H1 (cell line): ENCODE measurements at regions not wholly inside any gene's neighbourhood (a gene's known extent, or its start where the extent isn't known, plus 50 kb on each side); places are given as distances from the start of the nearest gene placed in this dataset.

ENCODE experiments used
- CTCF ChIA-PET: fragments of 300-600 bp; sonication (Branson Sonifier 250); formaldehyde crosslinking; loops from one replicate; lab custom pipeline; 2021; ENCODE audit not compliant: partially characterized antibody; lab: Charles Lee
- POLR2A ChIA-PET: fragments of 300-600 bp; sonication (Branson Sonifier 250); formaldehyde crosslinking; loops from one replicate; lab custom pipeline; 2021; ENCODE audit warnings: inconsistent platforms; ENCODE audit not compliant: partially characterized antibody; lab: Charles Lee
- DNase-seq, 2 experiments: peaks; one replicate each; pipeline versions ENCODE4 v3.0.0 to v3.0.0-alpha.2; 2010 to 2022; ENCODE audit warnings: low spot score in 2 of 2, low read depth in 1 of 2, mixed read lengths in 1 of 2
- FAIRE-seq: peaks from 2 replicates; lab custom pipeline; 2011; peaks lifted over from hg19 to GRCh38; lab: Jason Lieb, UNC
- H2AFZ ChIP-seq: 2 replicates; pipeline ENCODE4 v1.8.1; 2012; ENCODE audit warnings: low read length, inconsistent platforms
- H2AK5ac ChIP-seq: 2 replicates; pipeline ENCODE4 v1.6.1; 2013; ENCODE audit warnings: low read depth, low read length
- H2BK120ac ChIP-seq: replicated peaks from 2 replicates; pipeline ENCODE3; 2013; ENCODE audit warnings: low read depth, low read length, inconsistent platforms
- H2BK12ac ChIP-seq: 2 replicates; pipeline ENCODE4 v1.6.1; 2013; ENCODE audit warnings: low read depth, low read length
- H2BK15ac ChIP-seq: 2 replicates; pipeline ENCODE4 v1.6.1; 2013; ENCODE audit warnings: low read length
- H2BK20ac ChIP-seq: 2 replicates; pipeline ENCODE4 v1.6.1; 2013; ENCODE audit warnings: low read length
- H2BK5ac ChIP-seq: 2 replicates; pipeline ENCODE4 v1.6.1; 2013; ENCODE audit warnings: low read depth, low read length
- H3K14ac ChIP-seq: 2 replicates; pipeline ENCODE4 v1.6.1; 2013; ENCODE audit warnings: inconsistent platforms; ENCODE audit not compliant: insufficient read length
- H3K18ac ChIP-seq: 2 replicates; pipeline ENCODE4 v1.6.1; 2013; ENCODE audit warnings: low read length; ENCODE audit errors: extremely low read depth
- H3K23ac ChIP-seq: 2 replicates; pipeline ENCODE4 v1.6.1; 2013; ENCODE audit warnings: inconsistent platforms; ENCODE audit not compliant: insufficient read length
- H3K23me2 ChIP-seq: 2 replicates; pipeline ENCODE4 v1.6.1; 2013; ENCODE audit warnings: low read depth, low read length
- H3K27ac ChIP-seq: 2 replicates; pipeline ENCODE4 v1.6.1; 2011; ENCODE audit warnings: low read depth, low read length, inconsistent platforms
- H3K27me3 ChIP-seq, 4 experiments: replicated peaks in 1 of 4; 1 replicate in 1 of 4; 2 replicates in 3 of 4; pipeline versions ENCODE4 v1.6.1 to v1.8.1; 2011 to 2013; ENCODE audit warnings: low read length in 3 of 4, mild to moderate bottlenecking in 3 of 4, inconsistent platforms in 2 of 4, mixed read lengths in 2 of 4, moderate library complexity in 1 of 4; ENCODE audit not compliant: control insufficient read depth in 3 of 4, insufficient read depth in 3 of 4; ENCODE audit errors: extremely low read depth in 1 of 4
- H3K36me3 ChIP-seq, 4 experiments: 2 replicates each; pipeline versions ENCODE4 v1.6.1 to v1.8.1; 2011 to 2013; ENCODE audit warnings: mild to moderate bottlenecking in 4 of 4, low read length in 3 of 4, moderate library complexity in 2 of 4, control low read depth in 1 of 4, inconsistent platforms in 1 of 4; ENCODE audit not compliant: insufficient read depth in 4 of 4, control insufficient read depth in 2 of 4
- H3K4ac ChIP-seq: replicated peaks from 2 replicates; pipeline ENCODE3; 2013; ENCODE audit warnings: low read length, low read depth, mixed read lengths, inconsistent platforms; ENCODE audit not compliant: insufficient read length
- H3K4me1 ChIP-seq, 4 experiments: replicated peaks in 1 of 4; 1 replicate in 1 of 4; 2 replicates in 3 of 4; pipeline versions ENCODE4 v1.6.1 to v1.8.1; 2011 to 2013; ENCODE audit warnings: low read length in 3 of 4, inconsistent platforms in 2 of 4, mixed read lengths in 1 of 4; ENCODE audit not compliant: insufficient read depth in 4 of 4, control insufficient read depth in 3 of 4
- H3K4me2 ChIP-seq, 2 experiments: 2 replicates each; pipeline versions ENCODE4 v1.6.1 to v1.8.1; 2011 to 2013; ENCODE audit warnings: low read depth in 2 of 2, low read length in 2 of 2, control low read depth in 1 of 2, inconsistent platforms in 1 of 2, mild to moderate bottlenecking in 1 of 2; ENCODE audit not compliant: insufficient read depth in 1 of 2
- H3K4me3 ChIP-seq, 4 experiments: fragments of 200-600, 300-600 bp in 1 of 4; sonication (generic), shearing (Covaris generic), sonication (Bioruptor Twin) in 1 of 4; 2 replicates each; pipeline versions ENCODE4 v1.5.1 to v1.8.1; 2011 to 2016; ENCODE audit warnings: low read length in 4 of 4, low read depth in 3 of 4, control low read depth in 2 of 4, inconsistent platforms in 2 of 4, mild to moderate bottlenecking in 2 of 4, mixed read lengths in 1 of 4, moderate library complexity in 1 of 4; ENCODE audit not compliant: insufficient read depth in 2 of 4; ENCODE audit errors: extremely low read depth in 1 of 4
- H3K56ac ChIP-seq: replicated peaks from 2 replicates; pipeline ENCODE3; 2013; ENCODE audit warnings: low read depth, mild to moderate bottlenecking, mixed read lengths, low read length, inconsistent platforms; ENCODE audit not compliant: insufficient read length
- H3K79me1 ChIP-seq: 2 replicates; pipeline ENCODE4 v1.6.1; 2013; ENCODE audit warnings: low read depth, low read length, control low read depth
- H3K79me2 ChIP-seq, 2 experiments: 2 replicates each; pipeline versions ENCODE4 v1.6.1 to v1.8.1; 2012 to 2013; ENCODE audit warnings: low read length in 2 of 2, mild to moderate bottlenecking in 2 of 2, inconsistent platforms in 1 of 2; ENCODE audit not compliant: insufficient read depth in 2 of 2, control insufficient read depth in 1 of 2
- H3K9ac ChIP-seq, 4 experiments: replicated peaks in 1 of 4; 1 replicate in 1 of 4; 2 replicates in 3 of 4; pipeline versions ENCODE4 v1.6.1 to v1.8.1; 2011 to 2013; ENCODE audit warnings: low read depth in 3 of 4, low read length in 3 of 4, control low read depth in 2 of 4, mild to moderate bottlenecking in 2 of 4, moderate library complexity in 2 of 4, inconsistent platforms in 1 of 4; ENCODE audit errors: extremely low read depth in 1 of 4
- H3K9me3 ChIP-seq, 2 experiments: 2 replicates each; pipeline versions ENCODE4 v1.6.1 to v1.8.1; 2012 to 2013; ENCODE audit warnings: mild to moderate bottlenecking in 2 of 2, moderate library complexity in 2 of 2, control low read depth in 1 of 2, inconsistent platforms in 1 of 2, low read depth in 1 of 2, low read length in 1 of 2, mixed read lengths in 1 of 2; ENCODE audit not compliant: insufficient read depth in 2 of 2
- H4K20me1 ChIP-seq, 2 experiments: replicated peaks in 1 of 2; 2 replicates each; pipeline versions ENCODE3 to v1.8.1; 2011 to 2013; ENCODE audit warnings: inconsistent platforms in 2 of 2, low read length in 2 of 2, mild to moderate bottlenecking in 1 of 2; ENCODE audit not compliant: insufficient read depth in 2 of 2, control insufficient read depth in 1 of 2
- H4K5ac ChIP-seq: 2 replicates; pipeline ENCODE4 v1.6.1; 2013; ENCODE audit warnings: low read length, low read depth, mixed read lengths, inconsistent platforms; ENCODE audit not compliant: insufficient read length
- H4K8ac ChIP-seq: 2 replicates; pipeline ENCODE4 v1.8.0; 2013; ENCODE audit warnings: mild to moderate bottlenecking, moderate library complexity, low read length, inconsistent platforms; ENCODE audit not compliant: insufficient read depth; ENCODE audit errors: extremely low read depth
- H4K91ac ChIP-seq: replicated peaks from 2 replicates; pipeline ENCODE3; 2013; ENCODE audit warnings: low read length, mixed read lengths, inconsistent platforms; ENCODE audit not compliant: insufficient read length
- BCL11A ChIP-seq, 2 experiments: IDR thresholded peaks; one replicate each; pipeline ENCODE4 v1.6.1; 2011; ENCODE audit warnings: low read depth in 2 of 2, low read length in 2 of 2, mild to moderate bottlenecking in 2 of 2
- BRCA1 ChIP-seq: IDR thresholded peaks from 2 replicates; pipeline ENCODE4 v1.6.1; 2012; ENCODE audit warnings: low read depth, low read length, improper control_type of control experiment
- CTBP2 ChIP-seq: IDR thresholded peaks from 2 replicates; pipeline ENCODE4 v1.7.0; 2011; ENCODE audit warnings: borderline replicate concordance, mild to moderate bottlenecking, moderate library complexity, mixed read lengths, low read length; ENCODE audit not compliant: insufficient read depth, insufficient read length
- EGR1 ChIP-seq: IDR thresholded peaks from 2 replicates; pipeline ENCODE4 v1.6.1; 2011; ENCODE audit warnings: low read depth, low read length, borderline replicate concordance
- HDAC6 ChIP-seq: IDR thresholded peaks from one replicate; pipeline ENCODE4 v1.7.1; 2012; ENCODE audit warnings: low read depth, mild to moderate bottlenecking, inconsistent platforms, low read length, moderate library complexity
- KDM4A ChIP-seq: IDR thresholded peaks from one replicate; pipeline ENCODE4 v1.7.1; 2012; ENCODE audit warnings: low read depth, mild to moderate bottlenecking, moderate library complexity, low read length, inconsistent platforms; ENCODE audit not compliant: severe bottlenecking
- KDM5A ChIP-seq: fragments of 200-600 bp; IDR thresholded peaks from 2 replicates; pipeline ENCODE4 v1.7.1; 2012; ENCODE audit warnings: mild to moderate bottlenecking, low read length, inconsistent platforms, mixed read lengths
- MAFK ChIP-seq: IDR thresholded peaks from 2 replicates; pipeline ENCODE4 v1.6.1; 2012; ENCODE audit warnings: low read depth, mild to moderate bottlenecking, improper control_type of control experiment, low read length
- RBBP5 ChIP-seq: IDR thresholded peaks from 2 replicates; pipeline ENCODE4 v1.7.1; 2012; ENCODE audit warnings: low read depth, mild to moderate bottlenecking, inconsistent platforms, low read length, moderate library complexity, borderline replicate concordance
- RNF2 ChIP-seq: fragments of 200-900, 300-1000 bp; sonication (generic); IDR thresholded peaks from 2 replicates; pipeline ENCODE4 v1.7.1; 2016; ENCODE audit warnings: borderline replicate concordance, low read depth, mild to moderate bottlenecking, antibody characterized with exemption, low read length; ENCODE audit not compliant: poor library complexity, severe bottlenecking; ENCODE audit errors: missing control alignments
- SAP30 ChIP-seq: fragments of 300-600 bp; sonication (generic); IDR thresholded peaks from 2 replicates; pipeline ENCODE4 v1.7.1; 2012; ENCODE audit warnings: low read length, moderate library complexity, mild to moderate bottlenecking, inconsistent platforms; ENCODE audit not compliant: insufficient read depth, insufficient replicate concordance
- TBP ChIP-seq: IDR thresholded peaks from 2 replicates; pipeline ENCODE4 v1.6.1; 2011; ENCODE audit warnings: low read depth, low read length, improper control_type of control experiment
- USF2 ChIP-seq: IDR thresholded peaks from 2 replicates; pipeline ENCODE4 v1.6.1; 2011; ENCODE audit warnings: low read length, improper control_type of control experiment
- YY1 ChIP-seq: IDR thresholded peaks from 2 replicates; pipeline ENCODE4 v1.6.1; 2011; ENCODE audit warnings: low read depth, mild to moderate bottlenecking, low read length
- WGBS, 2 experiments: shearing (Covaris generic) in 1 of 2; methylation state at CpG; one replicate each; pipeline versions ENCODE4 v1.1.6 to v1.1.7; 2013 to 2015; ENCODE audit warnings: low lambda C conversion rate in 2 of 2, mixed read lengths in 2 of 2, inconsistent platforms in 1 of 2, low coverage in 1 of 2, missing lambda C conversion rate in 1 of 2; ENCODE audit not compliant: insufficient replicate concordance in 2 of 2, insufficient coverage in 1 of 2, insufficient read length in 1 of 2; ENCODE audit errors: extremely low coverage in 1 of 2, missing lambda C conversion rate in 1 of 2; 5-methylcytosine and 5-hydroxymethylcytosine counted together

- Histone ChIP-seq H3K9ac (no peak overlapping the region), H3K27me3 (no peaks in the 10 kb centered on the region), H3K56ac (no peak overlapping the region), H2BK15ac (no peak overlapping the region), H3K79me1 (no peaks in the 10 kb centered on the region), H4K5ac (no peak overlapping the region), H3K4me2 (no peak overlapping the region), H3K14ac (no peak overlapping the region), H4K91ac (no peak overlapping the region), H3K79me2 (no peaks in the 10 kb centered on the region), H3K4ac (no peak overlapping the region), H3K4me3 (no peak overlapping the region), H3K23me2 (no peaks in the 10 kb centered on the region), H4K20me1 (no peaks in the 10 kb centered on the region), H4K8ac (no peak overlapping the region), H3K4me1 (no peaks in the 10 kb centered on the region), H3K36me3 (no peaks in the 10 kb centered on the region), H3K9me3 (no peaks in the 10 kb centered on the region), H2AK5ac (no peak overlapping the region), H2BK120ac (no peak overlapping the region), H2BK5ac (no peak overlapping the region), H2BK20ac (no peak overlapping the region), H3K23ac (no peak overlapping the region), H2BK12ac (no peak overlapping the region), H3K18ac (no peak overlapping the region), H2AFZ (no peak overlapping the region), H3K27ac (no peak overlapping the region)
- FAIRE-seq (no peak), DNase-seq (no peak)
- 83% methylated on average over 3 of the region's 3 CpGs; no CpG with 5 or more reads in 1 of the 2 experiments for WGBS, 2 experiments
- POLR2A ChIA-PET = interaction anchor here (0.7 kb wide), 1 partner anchor 713 kb away, joined by 3 read pairs; no protein-coding TSS in a partner anchor
- CTCF ChIA-PET = no interaction called here
- TF ChIP-seq USF2 = no peak
- no peak for TF ChIP-seq MAFK
- no peak for TF ChIP-seq KDM5A
- TF ChIP-seq BCL11A (IDR thresholded peaks at IDR 0.05; ENCODE audit: low read depth in 2 of 2, low read length in 2 of 2) = no peak
- no peak for TF ChIP-seq BRCA1
- no peak for TF ChIP-seq CTBP2
- TF ChIP-seq HDAC6 = no peak
- no peak for TF ChIP-seq SAP30
- no peak for TF ChIP-seq YY1
- TF ChIP-seq TBP = no peak
- no peak for TF ChIP-seq RNF2
- no peak for TF ChIP-seq EGR1
- no peak for TF ChIP-seq KDM4A
- TF ChIP-seq RBBP5 = no peak
These were observed 375.0 kb upstream of the FBXO33 start for GRCh38 chr14:39807271-39807670.
